Panc1 (cell line): ENCODE measurements at regions not wholly inside any gene's neighbourhood (a gene's known extent, or its start where the extent isn't known, plus 50 kb on each side); places are given as distances from the start of the nearest gene placed in this dataset.
A peak's percentile ranks its signal among the peaks of the same experiment; 100 is the strongest.

Experiments
- ATAC-seq: fragments of 200-7000 bp; cut with Tn5 transposase; 2 replicates; pipeline ENCODE4 v1.9.1; 2020; ENCODE audit warnings: mild to moderate bottlenecking, moderate library complexity
- BruUV-seq: library from RNA; stranded (reverse); fragments of 400-500 nt; replicated peaks from 2 replicates; lab custom pipeline; 2021; lab: Mats Ljungman, UMichigan
- CTCF ChIA-PET: fragments of 300-600 bp; sonication (Branson Sonifier 250); formaldehyde crosslinking; loops from one replicate; lab custom pipeline; 2022; ENCODE audit warnings: antibody characterized with exemption; lab: Charles Lee
- POLR2A ChIA-PET: fragments of 300-600 bp; sonication (Branson Sonifier 250); formaldehyde crosslinking; loops from one replicate; lab custom pipeline; 2022; ENCODE audit warnings: antibody characterized with exemption; lab: Charles Lee
- DNase-seq: peaks from one replicate; pipeline ENCODE4 v3.0.0-alpha.2; 2010; ENCODE audit warnings: low read depth, low spot score
- H3K27ac ChIP-seq: 2 replicates; pipeline ENCODE4 v1.5.1; 2011; ENCODE audit warnings: mild to moderate bottlenecking, low read length, inconsistent platforms
- H3K27me3 ChIP-seq: fragments of 200-500 bp; sonication (Bioruptor generic); 2 replicates; pipeline ENCODE4 v1.6.0; 2014; ENCODE audit warnings: low read length, inconsistent platforms; ENCODE audit not compliant: control insufficient read depth, insufficient read depth
- H3K36me3 ChIP-seq: fragments of 200-500 bp; sonication (Bioruptor generic); 2 replicates; pipeline ENCODE4 v1.5.1; 2014; ENCODE audit warnings: inconsistent platforms, mild to moderate bottlenecking, low read length, moderate library complexity; ENCODE audit not compliant: control insufficient read depth, insufficient read depth
- H3K4me1 ChIP-seq: 2 replicates; pipeline ENCODE4 v1.5.1; 2011; ENCODE audit warnings: inconsistent platforms, mild to moderate bottlenecking, low read length, moderate library complexity; ENCODE audit not compliant: control insufficient read depth, insufficient read depth
- H3K4me3 ChIP-seq, 2 experiments: 2 replicates each; pipeline ENCODE4 v1.5.1; 2011 to 2012; ENCODE audit warnings: low read depth in 2 of 2, low read length in 2 of 2, mild to moderate bottlenecking in 2 of 2, inconsistent platforms in 1 of 2, moderate library complexity in 1 of 2
- H3K9me3 ChIP-seq: fragments of 200-500 bp; sonication (Bioruptor generic); 2 replicates; pipeline ENCODE4 v1.5.1; 2014; ENCODE audit warnings: low read depth, mild to moderate bottlenecking, inconsistent platforms, low read length, moderate library complexity; ENCODE audit not compliant: control insufficient read depth, insufficient read depth
- CTCF ChIP-seq: fragments of 450-650 bp; IDR thresholded peaks from 2 replicates; pipeline ENCODE4 v1.5.1; 2017; ENCODE audit warnings: mild to moderate bottlenecking
- POLR2AphosphoS5 ChIP-seq: IDR thresholded peaks from 2 replicates; pipeline ENCODE4 v1.6.1; 2012; ENCODE audit warnings: mild to moderate bottlenecking, low read depth, low read length, moderate library complexity
- REST ChIP-seq, 2 experiments: IDR thresholded peaks; 2 replicates each; pipeline ENCODE4 v1.6.1; 2011 to 2012; ENCODE audit warnings: low read depth in 2 of 2, control low read depth in 1 of 2, low read length in 1 of 2, mild to moderate bottlenecking in 1 of 2, moderate library complexity in 1 of 2; ENCODE audit not compliant: insufficient read depth in 1 of 2
- SIN3A ChIP-seq: IDR thresholded peaks from 2 replicates; pipeline ENCODE4 v1.6.1; 2012; ENCODE audit warnings: low read depth, mild to moderate bottlenecking, low read length, moderate library complexity, borderline replicate concordance; ENCODE audit not compliant: insufficient read depth
- TCF7L2 ChIP-seq: IDR thresholded peaks from 2 replicates; pipeline ENCODE4 v1.6.1; 2011; ENCODE audit warnings: mild to moderate bottlenecking, low read depth, low read length, inconsistent platforms
- in situ Hi-C: cut with HindIII; loops from 2 replicates; pipeline ENCODE4 v1.10.0; 2016; ENCODE audit warnings: low sequenced_read_pairs, low pct_unique_long_range_greater_than_20kb
- intact Hi-C: fragments of 100-400 bp; cut with micrococcal nuclease; formaldehyde crosslinking; loops from one replicate; pipeline ENCODE4 v1.10.0; 2022; ENCODE audit not compliant: unreplicated experiment

DNA sequence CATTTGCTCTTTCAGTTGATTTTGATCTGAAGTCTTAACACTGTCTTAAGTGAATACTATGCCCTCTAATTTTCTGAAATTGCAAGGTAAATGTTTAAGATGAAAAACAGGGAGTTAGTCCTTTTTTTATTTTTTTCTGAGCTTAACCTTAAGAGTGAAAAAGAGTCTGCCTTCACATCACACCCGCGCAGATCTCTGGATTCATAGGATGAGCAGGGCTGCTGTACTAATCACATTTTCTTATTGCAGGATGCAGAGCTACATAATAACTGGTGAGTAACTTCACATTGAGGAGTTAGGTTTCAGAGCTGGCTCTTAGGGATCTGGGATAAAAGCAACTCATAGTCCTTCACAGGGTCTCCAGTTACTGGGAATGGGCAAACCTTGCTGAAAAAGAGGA is 188.7 kb upstream of the ATP1B1 start:
- TF ChIP-seq REST (IDR thresholded peaks at IDR 0.05; ENCODE audit: insufficient read depth in 1 of 2, low read depth in 2 of 2, low read length in 1 of 2) = no peak
- TF ChIP-seq SIN3A = no peak
- TF ChIP-seq CTCF = no peak
- TF ChIP-seq TCF7L2 = no peak
- no peak for TF ChIP-seq POLR2AphosphoS5
- Histone ChIP-seq H3K27me3 (no peaks in the 10 kb centered on the region), H3K36me3 (no peaks in the 10 kb centered on the region), H3K27ac (no peak overlapping the region; the same call in 1 of the 2 replicates), H3K4me1 (peaks cover 19% of the 10 kb centered on the region), H3K4me3 (no peak overlapping the region), H3K9me3 (no peaks in the 10 kb centered on the region)
- BruUV-seq = no TSS peak
- ChIA-PET POLR2A (no interaction called here), CTCF (no interaction called here)
- intact Hi-C loops = no loop called here
- DNase-seq (no peak), ATAC-seq (no peak)
- in situ Hi-C loops = no loop called here

GRCh38 chr1:168918860-168919741 is 187.4 kb upstream of the ATP1B1 start:
- ChIA-PET POLR2A (no interaction called here), CTCF (no interaction called here)
- Histone ChIP-seq H3K36me3 (no peaks in the 10 kb centered on the region), H3K9me3 (no peaks in the 10 kb centered on the region; the same call in 1 of the 2 replicates), H3K27me3 (no peaks in the 10 kb centered on the region), H3K27ac (peak overlapping the region; percentile 14; the same call in 1 of the 2 replicates), H3K4me3 (no peak overlapping the region), H3K4me1 (peaks cover 19% of the 10 kb centered on the region)
- ATAC-seq = no peak
- no peak for DNase-seq
- TF ChIP-seq CTCF (no peak), SIN3A (no peak), REST (IDR thresholded peaks at IDR 0.05; ENCODE audit: insufficient read depth in 1 of 2, low read depth in 2 of 2, low read length in 1 of 2) (no peak), TCF7L2 (no peak), POLR2AphosphoS5 (no peak)
- in situ Hi-C loops = no loop called here
- intact Hi-C loops = no loop called here
- BruUV-seq = no TSS peak
